ENCODE measurements at regions not wholly inside any gene's neighbourhood (a gene's known extent, or its start where the extent isn't known, plus 50 kb on each side); places are given as distances from the start of the nearest gene placed in this dataset.

GRCh38 chr1:222369148-222369547, 178.8 kb downstream of the HHIPL2 start:
- no peak overlapping the region for H2AFZ ChIP-seq (ENCODE audit: low read depth, low read length)
- H3K27ac ChIP-seq (ENCODE audit: low read length): no peak overlapping the region
- H3K4me2 ChIP-seq (ENCODE audit: low read length): no peak overlapping the region
- H4K20me1 ChIP-seq (ENCODE audit: insufficient read depth): no peaks in the 10 kb centered on the region
- no peak overlapping the region for H3K9ac ChIP-seq (ENCODE audit: low read length)
- H3K4me3 ChIP-seq (ENCODE audit: low read length): no peak overlapping the region
- H3F3A ChIP-seq (ENCODE audit: insufficient read depth, low read length, poor library complexity, severe bottlenecking): no peaks in the 10 kb centered on the region
- no peaks in the 10 kb centered on the region for H3K9me3 ChIP-seq (ENCODE audit: low read length)
- H3K9me2 ChIP-seq (ENCODE audit: insufficient read depth, low read length): no peaks in the 10 kb centered on the region
- no peaks in the 10 kb centered on the region for H3K79me2 ChIP-seq (replicated peaks; ENCODE audit: insufficient read depth, low read length)
- TF ChIP-seq SMC3 (conservative IDR thresholded peaks at IDR 0.05; ENCODE audit: poor library complexity): no peak
- TF ChIP-seq, protein P1, sequence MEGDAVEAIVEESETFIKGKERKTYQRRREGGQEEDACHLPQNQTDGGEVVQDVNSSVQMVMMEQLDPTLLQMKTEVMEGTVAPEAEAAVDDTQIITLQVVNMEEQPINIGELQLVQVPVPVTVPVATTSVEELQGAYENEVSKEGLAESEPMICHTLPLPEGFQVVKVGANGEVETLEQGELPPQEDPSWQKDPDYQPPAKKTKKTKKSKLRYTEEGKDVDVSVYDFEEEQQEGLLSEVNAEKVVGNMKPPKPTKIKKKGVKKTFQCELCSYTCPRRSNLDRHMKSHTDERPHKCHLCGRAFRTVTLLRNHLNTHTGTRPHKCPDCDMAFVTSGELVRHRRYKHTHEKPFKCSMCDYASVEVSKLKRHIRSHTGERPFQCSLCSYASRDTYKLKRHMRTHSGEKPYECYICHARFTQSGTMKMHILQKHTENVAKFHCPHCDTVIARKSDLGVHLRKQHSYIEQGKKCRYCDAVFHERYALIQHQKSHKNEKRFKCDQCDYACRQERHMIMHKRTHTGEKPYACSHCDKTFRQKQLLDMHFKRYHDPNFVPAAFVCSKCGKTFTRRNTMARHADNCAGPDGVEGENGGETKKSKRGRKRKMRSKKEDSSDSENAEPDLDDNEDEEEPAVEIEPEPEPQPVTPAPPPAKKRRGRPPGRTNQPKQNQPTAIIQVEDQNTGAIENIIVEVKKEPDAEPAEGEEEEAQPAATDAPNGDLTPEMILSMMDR (IDR thresholded peaks at IDR 0.05; ENCODE audit: poor library complexity, severe bottlenecking): no peak
- no peak for TF ChIP-seq RAD21 (conservative IDR thresholded peaks at IDR 0.05)
- no peak for TF ChIP-seq EZH2 (IDR thresholded peaks at IDR 0.05; ENCODE audit: borderline replicate concordance, insufficient read depth, low read length, poor library complexity, severe bottlenecking)
- TF ChIP-seq TAF1 (IDR thresholded peaks at IDR 0.05; ENCODE audit: low read depth): no peak
- H3K36me3 ChIP-seq (ENCODE audit: insufficient read depth, low read length): no peaks in the 10 kb centered on the region
- H3K27me3 ChIP-seq (ENCODE audit: insufficient read depth, low read depth, low read length): no peaks in the 10 kb centered on the region

- Histone ChIP-seq H3K4me3 (ENCODE audit: low read length) (no peak overlapping the region), H3K27ac (ENCODE audit: low read length) (no peak overlapping the region), H3F3A (ENCODE audit: insufficient read depth, low read length, poor library complexity, severe bottlenecking) (no peaks in the 10 kb centered on the region), H3K9me3 (ENCODE audit: low read length) (no peaks in the 10 kb centered on the region), H3K36me3 (ENCODE audit: insufficient read depth, low read length) (no peaks in the 10 kb centered on the region), H3K79me2 (replicated peaks; ENCODE audit: insufficient read depth, low read length) (no peaks in the 10 kb centered on the region), H3K4me2 (ENCODE audit: low read length) (no peak overlapping the region), H3K9ac (ENCODE audit: low read length) (no peak overlapping the region), H2AFZ (ENCODE audit: low read depth, low read length) (no peak overlapping the region), H4K20me1 (ENCODE audit: insufficient read depth) (no peaks in the 10 kb centered on the region), H3K27me3 (ENCODE audit: insufficient read depth, low read depth, low read length) (no peaks in the 10 kb centered on the region), H3K9me2 (ENCODE audit: insufficient read depth, low read length) (no peaks in the 10 kb centered on the region)
- TF ChIP-seq POLR2AphosphoS5 (IDR thresholded peaks at IDR 0.05) (no peak), SMC3 (conservative IDR thresholded peaks at IDR 0.05; ENCODE audit: poor library complexity) (no peak), MXI1 (conservative IDR thresholded peaks at IDR 0.05; ENCODE audit: poor library complexity, severe bottlenecking) (no peak), TAF1 (IDR thresholded peaks at IDR 0.05; ENCODE audit: low read depth) (no peak), REST (IDR thresholded peaks at IDR 0.05; ENCODE audit: borderline replicate concordance) (no peak), EZH2 (IDR thresholded peaks at IDR 0.05; ENCODE audit: borderline replicate concordance, insufficient read depth, low read length, poor library complexity, severe bottlenecking) (no peak), RAD21 (conservative IDR thresholded peaks at IDR 0.05) (no peak), EP300 (conservative IDR thresholded peaks at IDR 0.05; ENCODE audit: poor library complexity, severe bottlenecking) (no peak)
- TF ChIP-seq, protein P1 (IDR thresholded peaks at IDR 0.05; ENCODE audit: poor library complexity, severe bottlenecking): no peak
These were observed 189.8 kb downstream of the HHIPL2 start for GRCh38 chr1:222358100-222358499.

Measured in neural cell (in vitro differentiated cells).